Hematopoietic multipotent progenitor cell (in vitro differentiated cells): ENCODE measurements at regions not wholly inside any gene's neighbourhood (a gene's known extent, or its start where the extent isn't known, plus 50 kb on each side); places are given as distances from the start of the nearest gene placed in this dataset.

Source experiments
- DNase-seq, 3 donors: peaks; one replicate each; pipeline ENCODE4 v3.0.0-alpha.2; 2011 to 2015; ENCODE audit warnings: low read depth in 2 of 3, low spot score in 2 of 3

DNA sequence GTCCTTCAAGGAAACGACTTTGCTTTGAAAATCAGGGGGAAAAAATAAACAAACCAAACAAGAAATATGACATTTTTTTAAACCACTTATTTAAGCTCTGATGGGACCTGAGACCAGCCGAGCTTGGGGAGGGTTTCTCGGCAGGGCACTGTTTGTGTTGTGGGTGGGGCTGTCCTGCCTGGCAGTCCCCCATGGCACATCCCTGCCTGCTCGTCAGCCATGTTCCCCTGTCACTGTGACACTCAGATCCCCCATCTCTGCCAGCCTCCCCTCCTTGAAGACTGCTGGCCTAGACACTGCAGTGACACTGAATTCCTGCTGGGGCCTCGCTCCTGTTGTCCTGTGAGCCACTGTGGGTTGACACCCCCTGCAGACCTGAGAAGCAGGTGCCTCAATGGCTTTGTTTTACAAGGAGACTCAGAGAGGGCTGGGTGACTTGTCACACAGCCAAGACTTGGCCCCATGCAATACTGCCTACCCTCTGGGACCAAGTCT lies 95.1 kb upstream of the PTPN1 start:
- no peak for DNase-seq

DNA sequence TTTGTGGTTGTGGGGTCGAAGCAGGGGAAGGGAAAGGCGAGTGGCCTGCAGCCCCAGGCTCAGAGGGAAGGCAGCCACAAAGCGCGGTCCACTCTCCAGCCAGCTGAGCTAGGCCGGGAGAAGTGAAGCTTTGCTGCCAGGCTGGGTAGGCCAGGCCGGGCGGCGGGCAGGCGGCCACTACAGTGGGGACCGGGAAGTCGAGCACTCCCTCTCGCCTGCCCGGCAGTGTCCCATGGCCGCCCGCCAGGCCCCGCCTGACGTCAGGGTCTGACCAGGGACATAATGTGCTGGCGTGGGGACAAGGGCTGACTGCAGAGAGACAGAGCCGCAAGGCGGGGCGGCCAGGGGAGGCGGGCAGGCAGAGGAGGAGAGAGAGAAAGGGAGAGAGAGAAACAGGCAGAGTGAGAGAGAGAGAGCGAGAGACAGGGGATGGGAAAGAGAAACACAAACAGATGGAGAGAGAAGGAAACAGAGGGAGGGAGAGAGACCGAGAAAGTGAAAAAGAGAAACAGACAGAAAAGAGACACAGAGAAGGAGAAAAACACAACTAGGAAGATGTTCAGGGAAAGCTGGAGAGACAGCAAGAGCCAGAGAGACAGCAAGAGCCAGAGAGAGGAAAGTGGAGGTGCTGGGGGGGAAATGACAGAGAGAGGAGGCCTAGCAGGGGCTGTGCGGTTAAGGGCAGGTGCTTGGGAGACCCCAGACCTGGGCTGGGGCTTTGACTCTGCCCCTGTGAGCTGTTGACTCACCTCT lies 94.5 kb upstream of the PTPN1 start:
- DNase-seq = no peak

DNA sequence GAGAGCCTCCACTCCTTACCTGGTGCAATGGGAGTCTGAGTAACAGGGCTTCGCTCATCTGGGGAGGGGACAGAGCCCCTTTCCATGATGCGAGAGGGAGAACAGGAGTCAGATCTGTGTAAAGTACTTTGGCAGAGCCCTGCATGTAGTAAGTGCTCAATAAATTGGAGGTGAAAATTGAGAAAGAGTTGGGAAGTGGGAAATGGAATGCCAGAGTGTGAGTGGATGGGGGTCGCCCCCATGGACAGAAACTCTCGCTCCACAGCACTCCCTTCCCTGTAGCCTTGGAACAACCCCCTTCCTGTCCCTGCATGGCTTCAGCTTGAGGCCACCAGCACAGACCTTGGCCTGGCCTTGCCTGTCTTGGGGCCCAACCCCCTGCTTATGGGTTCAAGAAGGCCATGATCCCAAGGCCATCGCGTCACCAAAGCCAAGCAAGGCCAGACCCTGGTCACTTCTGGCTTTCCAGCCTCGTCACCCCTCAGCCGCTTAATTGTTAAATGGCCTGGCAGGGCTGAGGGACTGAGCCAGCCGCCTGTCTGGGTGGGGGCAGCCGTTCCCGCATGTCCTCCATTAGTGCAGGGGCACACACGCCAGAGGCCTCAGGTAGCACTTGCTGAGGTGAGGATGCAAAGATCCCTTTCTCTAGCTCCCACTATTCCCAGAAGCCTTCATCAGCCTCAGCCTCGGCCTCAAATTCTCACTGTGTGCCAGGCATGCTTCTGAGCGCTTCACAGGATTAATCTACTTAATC lies 93.7 kb upstream of the PTPN1 start:
- DNase-seq = no peak

DNA sequence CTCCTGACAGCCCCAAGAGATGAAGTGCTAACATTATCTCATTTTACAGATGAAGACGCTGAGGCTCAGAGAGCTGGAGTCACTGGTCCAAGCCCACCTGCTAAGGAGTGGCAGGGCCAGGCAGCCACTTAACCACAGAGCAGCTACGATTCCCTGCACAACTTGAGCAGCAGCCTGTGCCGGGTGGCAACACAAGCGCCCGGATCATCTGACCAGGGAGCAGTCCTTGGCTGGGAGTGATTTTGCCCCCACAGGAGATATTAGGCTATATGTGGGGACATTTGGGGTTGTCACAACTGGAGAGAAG lies 93.2 kb upstream of the PTPN1 start:
- DNase-seq = no peak

DNA sequence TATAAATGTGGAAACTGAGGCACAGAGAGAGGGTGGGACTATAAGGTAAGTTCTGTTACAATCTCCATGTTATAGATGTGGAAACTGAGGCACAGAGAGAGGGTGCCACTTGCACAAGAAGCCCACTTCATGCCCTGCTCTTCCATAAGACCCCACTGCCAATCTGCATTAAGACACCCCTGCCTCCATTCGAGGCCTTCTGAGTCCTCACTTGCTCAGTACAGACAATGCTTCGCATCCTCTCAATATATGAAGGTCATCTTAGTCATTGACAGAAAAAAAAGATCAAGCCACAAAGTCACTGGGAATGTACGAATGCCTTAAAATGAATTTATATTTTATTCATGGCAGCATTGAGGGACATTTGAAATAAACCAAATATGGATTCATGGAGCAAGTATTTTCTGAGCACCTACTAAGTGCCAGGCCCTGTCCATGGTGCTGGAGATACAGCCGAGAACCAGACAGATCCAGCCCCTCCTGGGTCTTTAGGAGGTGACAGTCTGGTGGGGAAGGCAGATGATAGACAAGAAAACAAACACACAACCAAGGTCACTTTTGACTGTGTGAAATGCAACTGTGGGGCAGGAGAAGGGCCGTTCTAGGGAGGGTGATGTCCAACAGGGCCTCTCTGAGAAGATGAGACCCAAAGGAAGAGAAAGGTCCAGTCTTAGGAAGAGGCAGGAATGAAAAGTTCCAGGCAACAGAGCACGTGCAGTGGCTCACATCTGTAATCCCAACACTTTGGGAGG lies 92.5 kb upstream of the PTPN1 start:
- DNase-seq = no peak

DNA sequence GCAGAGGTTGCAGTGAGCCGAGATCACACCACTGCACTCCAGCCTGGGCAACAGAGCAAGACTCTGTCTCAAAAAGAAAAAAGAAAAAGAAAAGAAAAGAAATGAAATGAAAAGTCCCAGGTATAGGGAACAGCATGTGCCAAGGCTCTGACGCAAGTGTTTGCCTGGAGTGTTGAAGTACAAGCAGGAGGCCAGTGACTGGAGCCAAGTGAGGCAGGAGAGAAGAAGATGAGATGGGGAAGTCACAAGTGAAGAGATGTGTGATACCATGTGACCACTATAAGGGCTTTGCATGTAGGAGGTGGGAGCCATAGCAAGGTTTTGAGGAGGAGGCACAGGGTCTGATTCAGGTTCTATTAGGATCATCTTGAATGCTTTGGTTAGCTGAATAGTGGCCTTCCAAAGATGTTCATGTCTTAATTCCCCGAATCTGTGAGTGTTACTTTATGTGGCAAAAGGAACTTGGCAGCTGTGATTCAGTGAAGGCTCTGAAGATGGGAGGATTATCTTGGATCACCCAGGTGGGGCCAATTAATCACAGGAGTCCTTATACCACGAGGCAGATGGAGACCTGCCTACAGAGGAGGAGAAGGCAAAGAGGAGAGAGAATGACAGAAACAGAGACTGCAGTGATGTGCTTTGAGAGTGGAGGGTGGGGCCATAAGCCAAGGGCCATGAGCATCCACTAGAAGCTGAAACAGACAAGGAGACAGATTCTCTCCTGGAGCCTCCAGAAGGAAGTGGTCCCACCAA lies 91.1 kb upstream of the PTPN1 start:
- no peak for DNase-seq

DNA sequence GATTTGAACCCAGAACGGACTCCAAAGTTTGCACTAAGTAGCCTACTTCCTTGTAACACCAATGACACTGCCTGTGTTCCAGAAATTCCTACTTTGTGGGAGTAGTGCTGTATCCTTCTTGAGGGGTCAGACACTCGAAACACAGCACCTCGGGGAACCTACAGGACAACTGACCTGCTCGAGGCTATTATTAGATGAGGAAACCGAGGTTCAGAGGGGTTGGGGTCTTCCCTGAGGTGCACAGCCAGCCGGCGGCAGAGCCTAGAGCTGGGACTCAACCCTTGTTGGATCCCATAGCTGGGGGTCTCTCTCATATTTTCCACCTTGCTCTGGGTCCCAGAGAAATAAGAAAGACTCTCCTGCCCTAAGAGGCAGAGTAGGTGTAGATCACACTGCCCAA lies 89.8 kb upstream of the PTPN1 start:
- no peak for DNase-seq

DNA sequence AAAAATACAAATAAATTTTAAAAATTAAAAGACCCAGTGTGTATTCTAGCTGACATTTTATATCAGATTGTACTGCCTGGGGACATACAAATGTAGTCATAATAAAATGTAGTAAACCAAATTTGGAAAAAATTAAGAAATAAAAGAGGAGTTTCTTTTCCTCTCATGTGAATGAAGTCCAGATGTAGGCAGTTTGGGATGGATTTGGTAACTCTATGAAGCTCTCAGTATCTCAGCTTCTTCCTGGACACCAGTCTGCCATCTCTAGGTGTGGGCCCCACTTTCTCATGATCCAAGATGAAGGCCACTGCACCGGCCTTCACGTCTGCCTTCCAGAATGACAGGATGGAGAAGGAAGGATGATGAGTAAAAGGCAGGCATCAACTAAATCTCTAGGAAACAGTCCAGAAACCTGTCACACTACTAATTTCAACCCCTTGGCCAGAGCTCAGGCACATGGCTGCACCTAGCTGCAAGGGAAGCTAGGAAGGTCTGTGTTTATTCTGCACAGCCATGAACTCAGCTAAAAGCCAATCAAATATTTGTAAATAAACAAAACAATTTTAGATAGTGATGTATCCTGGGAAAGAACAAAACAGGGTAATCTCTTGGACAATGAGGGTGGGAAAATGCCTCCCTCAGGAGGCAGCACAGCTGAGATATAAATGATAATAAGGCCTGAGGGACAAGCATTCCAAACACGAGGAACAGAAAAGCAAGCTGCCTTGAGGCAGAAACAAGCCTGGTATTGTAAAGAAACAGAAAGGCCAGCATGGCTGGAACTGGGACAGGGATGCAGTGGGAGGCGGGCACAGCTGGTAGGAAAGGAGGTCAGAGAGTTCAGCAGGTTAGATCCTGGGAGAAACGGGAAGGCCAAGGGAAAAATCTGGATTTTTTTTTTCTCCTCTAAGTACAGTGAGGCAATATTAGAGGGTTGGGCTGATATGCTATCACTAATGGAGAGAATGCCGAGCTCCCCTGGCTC lies 88.5 kb upstream of the PTPN1 start:
- DNase-seq = no peak

DNA sequence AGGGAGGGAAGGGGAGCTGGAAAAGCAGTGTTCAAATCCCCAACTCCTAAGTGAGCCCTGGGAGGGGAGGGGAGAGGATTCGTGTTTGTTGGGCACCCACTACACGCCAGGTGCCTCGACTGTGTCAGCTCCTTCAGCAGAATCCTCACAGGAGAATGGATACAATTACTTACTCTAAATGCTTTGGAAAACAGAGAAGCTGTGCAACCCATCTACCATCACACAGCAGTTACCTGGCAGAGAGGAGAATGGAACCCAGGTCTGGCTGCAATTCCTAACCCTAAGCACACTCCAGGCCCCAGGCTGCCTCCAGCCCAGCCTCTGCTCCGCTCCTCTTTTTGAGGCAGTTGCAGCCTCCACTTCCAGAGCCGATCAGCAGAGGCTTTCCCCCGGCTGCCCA lies 86.4 kb upstream of the PTPN1 start:
- no peak for DNase-seq

DNA sequence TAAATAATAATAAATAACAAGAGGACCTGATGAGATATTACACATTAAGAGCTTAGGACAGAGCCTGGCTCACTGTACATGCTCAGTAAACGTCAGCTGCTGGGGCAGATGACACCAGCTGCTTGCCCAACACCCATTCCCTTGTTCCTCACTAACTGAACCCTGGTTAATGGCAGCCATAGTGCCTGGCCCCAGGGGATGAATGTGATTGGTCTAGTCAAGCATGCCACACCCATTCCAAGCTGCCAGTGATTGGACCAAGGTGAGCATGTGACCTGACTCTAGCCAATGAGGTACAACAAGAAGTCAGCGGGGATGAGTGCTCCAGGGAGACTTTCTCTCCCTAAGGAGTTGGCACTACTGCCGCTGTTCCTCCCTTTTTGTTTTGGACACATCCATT lies 85.1 kb upstream of the PTPN1 start:
- no peak for DNase-seq

DNA sequence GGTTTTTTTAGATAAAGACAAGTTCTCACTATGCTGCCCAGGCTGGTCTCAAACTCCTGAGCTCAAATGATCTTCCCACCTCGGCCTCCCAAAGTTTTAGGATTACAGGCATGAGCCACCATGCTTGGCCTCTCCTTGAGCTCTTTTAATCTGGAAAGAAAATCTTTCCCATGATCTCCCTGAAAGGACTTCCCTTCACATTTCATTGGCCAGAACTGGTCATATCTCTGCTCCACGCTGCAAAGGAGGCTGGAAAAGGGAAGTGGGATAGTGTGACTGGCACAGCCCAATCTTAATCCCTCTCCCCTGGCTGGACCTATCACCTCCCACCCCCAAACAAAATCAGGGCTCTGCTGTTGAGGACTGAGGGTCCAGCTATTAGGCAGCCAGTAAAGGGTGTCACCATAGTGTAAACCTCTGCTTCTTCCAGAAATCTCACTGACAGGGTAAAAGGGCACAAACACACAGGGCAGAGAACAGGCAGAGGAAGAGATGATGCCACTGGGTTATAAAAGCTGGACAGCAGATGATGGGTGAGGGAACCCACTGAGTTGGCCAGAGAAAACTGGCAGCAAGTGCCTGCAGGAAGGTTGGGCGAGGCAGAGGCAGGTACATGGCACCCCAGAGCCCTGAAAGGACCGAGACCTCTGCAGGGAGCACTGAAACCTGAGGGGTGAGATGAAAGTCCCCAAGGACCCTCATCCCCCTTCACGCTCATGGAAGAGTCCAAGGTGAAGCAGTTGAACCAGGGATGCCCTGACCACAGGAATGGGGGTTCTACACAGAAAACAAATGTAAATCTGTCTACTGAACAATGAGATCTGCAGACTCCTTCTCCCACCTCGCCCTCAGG lies 83.1 kb upstream of the PTPN1 start:
- DNase-seq = no peak

DNA sequence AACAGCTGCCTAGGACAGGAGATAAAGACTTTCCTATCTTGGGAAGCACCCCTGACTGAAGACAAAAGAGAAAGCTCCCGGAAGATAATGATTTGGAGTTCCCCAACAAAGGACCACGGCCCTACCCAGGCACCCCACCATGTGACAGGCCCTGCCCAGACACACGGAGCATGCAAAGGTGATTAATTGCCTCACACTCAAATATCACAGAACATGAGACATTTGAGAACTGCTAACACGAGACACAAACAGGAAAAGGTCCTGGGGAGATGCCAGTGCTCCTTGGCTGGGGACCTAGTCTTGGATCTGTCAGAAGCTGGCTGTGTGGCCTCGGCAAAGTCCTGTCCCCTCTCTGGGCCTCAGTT lies 82.5 kb upstream of the PTPN1 start:
- DNase-seq = no peak

DNA sequence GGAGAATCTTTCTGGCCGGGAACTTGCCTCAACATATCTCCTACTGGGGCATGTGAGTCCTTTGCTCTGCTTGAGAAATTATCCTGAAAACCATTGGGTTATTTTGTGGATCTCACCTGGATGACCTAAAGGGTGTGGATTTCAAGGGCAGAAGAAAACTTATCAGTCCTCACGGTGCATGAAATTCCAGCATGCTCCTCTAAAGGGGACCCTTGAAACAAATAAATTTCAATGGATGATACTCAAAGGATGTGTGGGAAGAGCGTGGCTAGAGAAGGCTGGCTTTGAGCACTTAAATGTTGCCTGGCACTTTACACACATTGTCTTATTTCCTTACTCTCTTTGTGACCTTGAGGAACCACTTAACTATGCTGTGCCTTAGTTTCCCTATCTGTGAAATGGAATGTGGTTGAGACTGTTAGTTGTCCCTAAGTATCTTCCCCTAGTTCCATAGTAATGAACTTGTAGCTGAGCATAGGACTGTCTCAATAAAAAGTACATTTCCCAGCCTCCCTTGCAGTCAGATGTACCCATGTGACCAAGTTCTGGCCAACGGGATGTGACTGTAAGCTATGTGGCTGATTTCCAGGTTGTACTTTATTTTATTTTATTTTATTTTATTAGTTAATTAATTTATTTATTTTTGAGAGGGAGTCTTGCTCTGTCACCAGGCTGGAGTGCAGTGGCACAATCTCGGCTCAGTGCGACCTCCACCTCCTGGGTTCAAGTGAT lies 81.9 kb upstream of the PTPN1 start:
- no peak for DNase-seq

DNA sequence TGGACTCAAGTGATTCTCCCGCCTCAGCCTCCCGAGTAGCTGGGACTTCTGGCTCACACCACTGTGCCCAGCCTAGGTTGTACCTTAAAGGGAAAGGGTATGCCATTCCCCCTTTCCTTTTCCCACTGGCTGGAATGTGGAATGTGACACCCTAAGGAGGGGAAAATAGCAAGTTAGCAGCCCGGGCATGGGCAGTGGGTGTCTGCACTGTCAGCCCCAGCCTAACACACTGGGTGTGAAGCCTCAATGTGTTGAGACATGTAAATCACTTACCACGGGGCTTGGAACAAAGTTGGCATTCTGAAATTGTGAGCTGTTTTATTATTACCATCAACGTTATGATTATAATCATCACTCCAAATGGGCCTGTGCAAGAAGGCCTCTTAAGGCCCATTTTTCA lies 80.8 kb upstream of the PTPN1 start:
- no peak for DNase-seq

DNA sequence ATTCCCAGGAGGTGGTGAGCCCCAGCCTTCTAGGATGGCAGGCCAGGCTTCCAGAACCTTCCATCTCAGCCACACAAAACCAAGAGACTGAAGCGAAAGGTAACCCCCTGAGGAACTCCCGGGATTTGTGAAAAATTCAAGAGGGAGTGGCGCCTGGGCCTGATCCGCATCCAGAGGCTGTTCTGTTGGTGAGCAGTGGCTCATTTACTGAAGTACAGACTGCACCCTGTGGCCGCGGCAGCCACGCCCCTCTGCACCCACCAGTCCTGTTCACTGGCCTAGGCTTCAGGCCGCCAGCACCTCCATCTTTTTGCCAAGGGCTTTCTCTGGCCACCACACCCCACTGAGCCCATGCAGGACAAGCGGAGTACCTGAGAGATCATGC lies 79.1 kb upstream of the PTPN1 start:
- no peak for DNase-seq

DNA sequence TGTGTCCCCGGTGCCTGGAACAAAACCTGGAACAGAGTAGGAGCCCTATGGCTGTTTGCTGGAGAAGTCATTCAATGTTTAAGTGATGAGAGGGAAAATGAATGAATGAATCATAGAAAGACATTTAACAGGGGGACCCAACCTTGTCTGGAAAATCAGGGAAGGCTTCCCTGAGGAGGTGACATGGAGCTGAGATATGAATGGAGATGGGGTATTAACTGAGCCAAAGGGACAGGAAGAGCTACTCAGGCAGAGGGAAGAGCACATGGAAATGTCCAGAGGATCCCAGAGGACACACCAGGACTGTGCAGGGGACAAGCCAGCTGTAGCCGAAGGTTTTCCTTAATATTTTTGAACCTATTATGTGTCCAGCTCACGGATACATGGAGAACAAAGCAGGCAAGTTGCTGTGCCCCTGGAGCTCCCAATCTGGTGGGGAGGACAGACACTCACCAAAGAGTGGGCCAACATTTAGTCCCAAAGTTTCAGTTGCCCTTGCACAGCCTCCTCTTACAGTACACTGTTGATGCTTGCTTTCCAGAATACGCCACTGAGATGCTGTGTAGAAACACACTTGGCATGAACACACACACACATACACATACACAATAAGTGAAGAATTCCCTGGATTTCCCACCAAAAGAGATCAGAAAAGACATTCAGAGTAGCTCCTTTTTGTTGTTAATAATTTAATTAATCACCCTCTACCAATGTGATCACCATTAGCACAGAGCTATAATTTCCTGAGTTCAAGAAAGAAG lies 77.0 kb upstream of the PTPN1 start:
- no peak for DNase-seq

DNA sequence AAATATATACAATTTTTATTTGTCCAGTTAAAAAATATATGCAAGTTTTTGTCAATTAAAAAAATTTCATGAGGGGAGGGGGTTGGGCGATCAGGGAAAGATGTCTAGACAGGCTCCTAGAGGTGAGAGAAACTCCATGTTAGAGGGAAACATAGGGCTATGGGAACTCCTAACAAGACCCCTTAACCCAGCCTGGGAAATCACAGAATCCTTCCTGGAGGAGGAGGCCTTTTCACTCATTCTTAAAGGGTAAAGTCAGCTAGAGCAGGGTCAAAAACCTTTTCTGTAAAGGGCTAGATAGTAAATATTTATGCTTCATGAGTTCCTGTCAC lies 75.9 kb upstream of the PTPN1 start:
- DNase-seq = no peak
